Esophagus squamous epithelium (tissue), 4 donors: ENCODE measurements at regions not wholly inside any gene's neighbourhood (a gene's known extent, or its start where the extent isn't known, plus 50 kb on each side); places are given as distances from the start of the nearest gene placed in this dataset.

Experiments
- POLR2A ChIP-seq, 4 donors: fragments of 450-650 bp; IDR thresholded peaks; one replicate each; pipeline ENCODE4 v1.6.1; 2017; ENCODE audit warnings: antibody characterized with exemption in 4 of 4, mild to moderate bottlenecking in 4 of 4, moderate library complexity in 3 of 4
- TF ChIP-seq, protein P1 (sequence below), 6 experiments: fragments of 450-650 bp in 4 of 6; fragments of 200-600 bp in 2 of 6; sonication (generic) in 2 of 6; IDR thresholded peaks; one replicate each; pipeline ENCODE4 v1.5.1; 2016 to 2019; ENCODE audit warnings: antibody characterized with exemption in 6 of 6, mild to moderate bottlenecking in 4 of 6, moderate library complexity in 4 of 6

DNA sequence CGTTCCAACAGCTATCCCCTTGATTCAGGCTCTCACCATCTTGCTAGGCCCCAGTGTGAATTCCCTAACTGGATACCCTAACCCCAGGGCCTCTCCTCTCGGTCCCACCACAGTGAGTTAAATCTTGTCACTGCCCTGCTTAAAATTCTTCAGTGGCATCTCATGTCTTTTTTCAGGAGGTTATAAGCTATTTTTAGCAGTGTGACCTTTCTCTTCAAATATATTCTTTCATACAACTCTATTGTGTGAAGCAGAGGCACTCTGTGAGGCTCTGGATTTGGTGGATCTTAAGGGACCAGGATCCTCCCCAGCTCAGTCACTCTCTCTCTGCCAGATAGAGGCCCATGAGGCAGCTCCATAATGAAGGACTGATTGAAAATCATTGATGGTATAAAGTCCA, 760.4 kb downstream of the NTRK3 start:
- TF ChIP-seq, protein P1, sequence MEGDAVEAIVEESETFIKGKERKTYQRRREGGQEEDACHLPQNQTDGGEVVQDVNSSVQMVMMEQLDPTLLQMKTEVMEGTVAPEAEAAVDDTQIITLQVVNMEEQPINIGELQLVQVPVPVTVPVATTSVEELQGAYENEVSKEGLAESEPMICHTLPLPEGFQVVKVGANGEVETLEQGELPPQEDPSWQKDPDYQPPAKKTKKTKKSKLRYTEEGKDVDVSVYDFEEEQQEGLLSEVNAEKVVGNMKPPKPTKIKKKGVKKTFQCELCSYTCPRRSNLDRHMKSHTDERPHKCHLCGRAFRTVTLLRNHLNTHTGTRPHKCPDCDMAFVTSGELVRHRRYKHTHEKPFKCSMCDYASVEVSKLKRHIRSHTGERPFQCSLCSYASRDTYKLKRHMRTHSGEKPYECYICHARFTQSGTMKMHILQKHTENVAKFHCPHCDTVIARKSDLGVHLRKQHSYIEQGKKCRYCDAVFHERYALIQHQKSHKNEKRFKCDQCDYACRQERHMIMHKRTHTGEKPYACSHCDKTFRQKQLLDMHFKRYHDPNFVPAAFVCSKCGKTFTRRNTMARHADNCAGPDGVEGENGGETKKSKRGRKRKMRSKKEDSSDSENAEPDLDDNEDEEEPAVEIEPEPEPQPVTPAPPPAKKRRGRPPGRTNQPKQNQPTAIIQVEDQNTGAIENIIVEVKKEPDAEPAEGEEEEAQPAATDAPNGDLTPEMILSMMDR (IDR thresholded peaks at IDR 0.05) = no peak
- TF ChIP-seq POLR2A (IDR thresholded peaks at IDR 0.05) = no peak
